Thyroid gland (tissue), 4 donors: ENCODE measurements at regions not wholly inside any gene's neighbourhood (a gene's known extent, or its start where the extent isn't known, plus 50 kb on each side); places are given as distances from the start of the nearest gene placed in this dataset.

ENCODE experiments used
- DNase-seq, 2 donors: peaks; one replicate each; pipeline ENCODE4 v3.0.0-alpha.2; 2019
- H3K27ac ChIP-seq, 3 donors: fragments of 200-600 bp; sonication (generic); 1 replicate in 2 of 3; 2 replicates in 1 of 3; pipeline ENCODE4 v1.5.1; 2016 to 2019; ENCODE audit warnings: mild to moderate bottlenecking in 1 of 3, moderate library complexity in 1 of 3
- H3K27me3 ChIP-seq: fragments of 200-600 bp; sonication (generic); one replicate; pipeline ENCODE4 v1.5.1; 2019
- H3K36me3 ChIP-seq, 2 donors: fragments of 200-600 bp; sonication (generic); one replicate each; pipeline ENCODE4 v1.5.1; 2016 to 2019
- H3K4me1 ChIP-seq, 2 donors: fragments of 200-600 bp; sonication (generic); one replicate each; pipeline ENCODE4 v1.5.1; 2017 to 2019
- H3K4me3 ChIP-seq, 3 donors: fragments of 200-600 bp; sonication (generic); replicated peaks in 1 of 3; 1 replicate in 2 of 3; 2 replicates in 1 of 3; pipeline ENCODE4 v1.5.1; 2016; ENCODE audit warnings: mild to moderate bottlenecking in 1 of 3
- H3K9me3 ChIP-seq: fragments of 200-600 bp; sonication (generic); one replicate; pipeline ENCODE4 v1.5.1; 2017
- POLR2A ChIP-seq, 2 donors: fragments of 450-650 bp; IDR thresholded peaks; one replicate each; pipeline ENCODE4 v1.6.1; 2017; ENCODE audit warnings: antibody characterized with exemption in 2 of 2, mild to moderate bottlenecking in 2 of 2, moderate library complexity in 1 of 2
- WGBS, 2 donors: methylation state at CpG; one replicate each; pipeline ENCODE4 v1.1.5; 2017; 5-methylcytosine and 5-hydroxymethylcytosine counted together
- intact Hi-C: fragments of 100-400 bp; cut with DNase I; formaldehyde crosslinking; loops from one replicate; pipeline ENCODE4 v1.15.1; 2023
- TF ChIP-seq, protein P1 (sequence below), 6 experiments: fragments of 200-600 bp in 3 of 6; fragments of 450-650 bp in 3 of 6; sonication (generic) in 3 of 6; IDR thresholded peaks; one replicate each; pipeline ENCODE4 v1.5.1; 2016 to 2019; ENCODE audit warnings: antibody characterized with exemption in 6 of 6, mild to moderate bottlenecking in 2 of 6, inconsistent platforms in 1 of 6, moderate library complexity in 1 of 6

DNA sequence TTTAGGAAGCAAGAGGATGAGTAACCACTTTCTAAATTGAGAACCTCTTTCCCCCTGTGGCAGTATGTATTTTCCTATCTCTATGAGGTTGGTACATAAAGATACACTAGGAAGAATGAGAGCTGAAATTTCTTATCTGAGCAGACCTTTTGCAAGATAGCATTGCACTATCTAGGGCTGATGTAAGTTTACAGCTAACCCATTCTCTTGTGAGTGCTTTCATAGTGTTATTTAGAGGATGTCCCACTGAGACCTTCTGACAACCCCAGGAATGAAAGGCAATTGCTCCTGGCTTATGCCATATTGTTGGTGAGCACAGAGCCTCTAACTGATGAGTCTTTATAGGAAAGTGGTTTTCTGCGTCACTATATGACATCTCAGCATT lies 1209.3 kb upstream of the CDH6 start:
- H3K4me3 ChIP-seq = no peak overlapping the region
- no peak overlapping the region for H3K27ac ChIP-seq
- WGBS, 2 donors = 96 to 97% methylated on average over 1 of the region's 1 CpG
- TF ChIP-seq, protein P1, sequence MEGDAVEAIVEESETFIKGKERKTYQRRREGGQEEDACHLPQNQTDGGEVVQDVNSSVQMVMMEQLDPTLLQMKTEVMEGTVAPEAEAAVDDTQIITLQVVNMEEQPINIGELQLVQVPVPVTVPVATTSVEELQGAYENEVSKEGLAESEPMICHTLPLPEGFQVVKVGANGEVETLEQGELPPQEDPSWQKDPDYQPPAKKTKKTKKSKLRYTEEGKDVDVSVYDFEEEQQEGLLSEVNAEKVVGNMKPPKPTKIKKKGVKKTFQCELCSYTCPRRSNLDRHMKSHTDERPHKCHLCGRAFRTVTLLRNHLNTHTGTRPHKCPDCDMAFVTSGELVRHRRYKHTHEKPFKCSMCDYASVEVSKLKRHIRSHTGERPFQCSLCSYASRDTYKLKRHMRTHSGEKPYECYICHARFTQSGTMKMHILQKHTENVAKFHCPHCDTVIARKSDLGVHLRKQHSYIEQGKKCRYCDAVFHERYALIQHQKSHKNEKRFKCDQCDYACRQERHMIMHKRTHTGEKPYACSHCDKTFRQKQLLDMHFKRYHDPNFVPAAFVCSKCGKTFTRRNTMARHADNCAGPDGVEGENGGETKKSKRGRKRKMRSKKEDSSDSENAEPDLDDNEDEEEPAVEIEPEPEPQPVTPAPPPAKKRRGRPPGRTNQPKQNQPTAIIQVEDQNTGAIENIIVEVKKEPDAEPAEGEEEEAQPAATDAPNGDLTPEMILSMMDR (IDR thresholded peaks at IDR 0.05) = no peak
- no peak for TF ChIP-seq POLR2A (IDR thresholded peaks at IDR 0.05)
- intact Hi-C loops = no loop called here
- no peaks in the 10 kb centered on the region for H3K9me3 ChIP-seq
- no peak for DNase-seq
- H3K36me3 ChIP-seq = no peaks in the 10 kb centered on the region
- H3K27me3 ChIP-seq = no peaks in the 10 kb centered on the region
- no peaks in the 10 kb centered on the region for H3K4me1 ChIP-seq

DNA sequence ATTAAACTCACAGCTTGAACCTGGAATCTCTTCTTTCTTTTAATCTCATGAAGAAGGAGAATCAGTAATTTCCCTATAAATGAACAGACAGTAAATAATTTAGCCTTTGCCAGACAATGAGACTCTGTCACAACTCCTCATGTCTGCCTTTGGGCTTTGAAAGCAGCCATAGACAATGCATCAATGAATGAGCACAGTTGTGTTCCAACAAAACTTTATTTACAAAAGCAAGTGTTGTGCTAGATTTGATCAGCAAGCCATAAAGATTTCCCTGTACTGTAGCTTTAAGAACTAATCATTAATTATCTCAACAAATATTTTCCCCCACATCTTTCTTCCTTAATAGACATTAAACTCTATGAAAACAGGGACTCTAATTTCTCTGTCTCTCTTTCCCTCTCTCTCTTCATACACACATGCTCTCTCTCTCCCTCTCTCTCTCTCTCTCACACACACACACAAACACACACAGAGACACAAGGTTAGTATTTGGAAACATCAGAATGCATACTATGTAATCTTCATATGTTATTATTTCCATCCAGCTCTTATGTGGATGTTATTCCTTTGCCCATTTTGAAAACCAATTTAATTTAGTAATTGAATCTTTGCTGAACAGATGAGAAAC lies 1209.8 kb upstream of the CDH6 start:
- H3K27me3 ChIP-seq = no peaks in the 10 kb centered on the region
- H3K4me1 ChIP-seq = no peaks in the 10 kb centered on the region
- TF ChIP-seq POLR2A (IDR thresholded peaks at IDR 0.05) = no peak
- TF ChIP-seq, protein P1 (IDR thresholded peaks at IDR 0.05) = no peak
- DNase-seq = no peak
- H3K4me3 ChIP-seq = no peak overlapping the region
- intact Hi-C loops = no loop called here
- no peak overlapping the region for H3K27ac ChIP-seq
- no peaks in the 10 kb centered on the region for H3K36me3 ChIP-seq
- no peaks in the 10 kb centered on the region for H3K9me3 ChIP-seq

DNA sequence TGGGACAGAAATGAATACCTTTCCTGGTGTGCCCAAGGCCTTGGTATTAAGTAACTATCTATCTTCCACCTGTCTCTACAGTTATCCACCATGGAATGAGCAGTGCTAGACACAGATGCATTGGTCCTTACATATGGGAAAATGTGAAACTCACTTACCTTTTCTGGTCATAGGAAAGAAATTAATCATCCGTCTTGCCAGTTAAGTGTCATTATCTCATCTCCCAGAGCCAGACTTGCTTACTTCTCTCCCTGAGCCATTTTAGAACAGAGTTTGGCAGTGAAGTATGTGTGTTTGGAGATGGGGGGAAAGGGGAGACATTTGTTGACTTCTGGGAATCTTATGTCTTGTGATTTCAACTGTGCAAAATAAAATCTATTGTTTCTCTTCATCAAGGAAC lies 1211.0 kb upstream of the CDH6 start:
- no peak overlapping the region for H3K4me3 ChIP-seq
- intact Hi-C loops = no loop called here
- TF ChIP-seq POLR2A (IDR thresholded peaks at IDR 0.05) = no peak
- TF ChIP-seq, protein P1 (IDR thresholded peaks at IDR 0.05) = no peak
- no peak for DNase-seq
- no peaks in the 10 kb centered on the region for H3K27me3 ChIP-seq
- no peak overlapping the region for H3K27ac ChIP-seq
- no peaks in the 10 kb centered on the region for H3K9me3 ChIP-seq
- 85 to 93% methylated on average over 1 of the region's 1 CpG for WGBS, 2 donors
- H3K36me3 ChIP-seq = no peaks in the 10 kb centered on the region
- no peaks in the 10 kb centered on the region for H3K4me1 ChIP-seq

DNA sequence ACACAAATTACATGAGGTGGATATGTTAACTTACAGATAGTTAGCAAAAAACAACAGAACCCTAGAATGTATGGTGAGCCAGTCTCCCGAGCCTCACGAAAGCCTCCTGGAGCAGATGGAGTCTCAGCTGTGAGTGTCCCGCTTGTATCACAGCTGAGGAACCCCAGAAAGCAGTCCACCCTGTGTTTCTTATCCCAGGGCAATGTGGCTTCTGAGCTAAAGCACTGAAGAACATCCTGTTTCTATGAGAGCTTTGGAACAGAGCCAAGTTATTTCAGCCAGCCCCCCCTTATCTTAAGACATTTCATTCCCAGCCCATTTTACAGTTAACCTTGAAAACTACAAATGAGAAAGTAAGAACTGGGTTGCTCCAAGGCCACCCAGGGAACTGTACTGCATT lies 1220.9 kb upstream of the CDH6 start:
- Histone ChIP-seq H3K4me3 (no peak overlapping the region), H3K9me3 (no peaks in the 10 kb centered on the region), H3K27me3 (no peaks in the 10 kb centered on the region), H3K27ac (no peak overlapping the region), H3K36me3 (no peaks in the 10 kb centered on the region), H3K4me1 (no peaks in the 10 kb centered on the region)
- intact Hi-C loops = no loop called here
- no peak for DNase-seq
- TF ChIP-seq, protein P1 (IDR thresholded peaks at IDR 0.05) = no peak
- TF ChIP-seq POLR2A (IDR thresholded peaks at IDR 0.05) = no peak
- 69 to 78% methylated on average over 3 of the region's 3 CpGs for WGBS, 2 donors

DNA sequence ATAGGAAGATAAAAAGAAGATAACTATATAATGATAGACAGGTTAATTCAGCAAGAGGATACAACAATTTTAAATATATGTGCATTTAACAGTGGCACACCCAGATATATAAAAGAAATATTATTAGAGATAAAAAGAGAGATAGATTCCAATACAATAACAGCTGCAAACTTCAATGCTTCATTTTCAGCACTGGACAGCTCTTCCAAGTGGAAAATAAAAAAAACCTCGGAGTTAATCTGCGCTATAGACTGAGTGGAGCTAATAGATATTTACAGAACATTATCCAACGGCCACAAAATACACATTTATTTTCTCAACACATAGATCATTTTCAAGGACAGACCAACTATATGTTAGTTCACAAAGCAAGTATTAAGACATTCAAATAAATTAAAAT lies 1229.5 kb upstream of the CDH6 start:
- H3K27me3 ChIP-seq = no peaks in the 10 kb centered on the region
- DNase-seq = no peak
- WGBS, 2 donors = 34 to 43% methylated on average over 3 of the region's 3 CpGs
- H3K4me1 ChIP-seq = no peaks in the 10 kb centered on the region
- no peak overlapping the region for H3K27ac ChIP-seq
- H3K9me3 ChIP-seq = no peaks in the 10 kb centered on the region
- intact Hi-C loops = no loop called here
- no peak overlapping the region for H3K4me3 ChIP-seq
- H3K36me3 ChIP-seq = no peaks in the 10 kb centered on the region
- TF ChIP-seq, protein P1 (IDR thresholded peaks at IDR 0.05) = no peak
- TF ChIP-seq POLR2A (IDR thresholded peaks at IDR 0.05) = no peak
